ENCODE measurements at regions not wholly inside any gene's neighbourhood (a gene's known extent, or its start where the extent isn't known, plus 50 kb on each side); places are given as distances from the start of the nearest gene placed in this dataset.
"Not testable (repeated sequence)": the region's sequence is repeated elsewhere in the genome, so short reads cannot be mapped to it uniquely, and the experiment has no call there.

GRCh38 chr3:109864452-109864851 is 527.1 kb upstream of the DPPA4 start:
- peaks cover 19% of the 10 kb centered on the region for H3K9me3 ChIP-seq (ENCODE audit: control insufficient read depth, low read length)

DNA sequence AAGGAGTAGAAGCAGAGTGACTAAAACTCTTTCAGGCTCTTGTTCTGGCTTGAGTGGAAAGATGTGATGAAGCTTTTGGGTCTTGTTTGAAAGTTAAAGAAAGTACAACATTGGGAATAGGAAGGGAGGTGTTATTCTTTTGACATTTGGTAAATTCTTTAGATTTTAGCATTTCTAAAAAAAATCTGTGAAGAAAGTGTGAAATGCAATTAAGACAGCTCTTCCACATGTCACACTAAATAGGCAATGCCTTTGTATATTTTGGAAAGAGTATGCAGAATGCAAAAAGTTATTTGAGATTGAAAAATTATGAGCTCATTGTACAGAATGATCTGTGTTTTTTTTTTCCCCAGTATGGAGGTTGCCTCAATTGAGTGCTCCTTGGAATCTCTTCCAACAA is 532.2 kb upstream of the DPPA4 start:
- Histone ChIP-seq H3K79me1 (replicated peaks; ENCODE audit: low read length, poor library complexity, severe bottlenecking) (no peaks in the 10 kb centered on the region), H3K9ac (ENCODE audit: low read length) (no peak overlapping the region), H2AFZ (ENCODE audit: low read depth, low read length) (no peak overlapping the region), H2BK15ac (ENCODE audit: low read depth, poor library complexity, severe bottlenecking) (no peak overlapping the region), H2AK5ac (ENCODE audit: low read length, severe bottlenecking) (no peak overlapping the region), H3K23ac (ENCODE audit: low read length in 2 of 2) (no peak overlapping the region), H3K4me1 (ENCODE audit: control insufficient read depth, insufficient read depth, low read depth, low read length) (no peaks in the 10 kb centered on the region), H3K4me2 (ENCODE audit: low read length, poor library complexity, severe bottlenecking) (no peak overlapping the region), H2BK12ac (ENCODE audit: low read length in 2 of 2) (no peak overlapping the region), H4K8ac (ENCODE audit: low read length) (no peak overlapping the region), H2BK5ac (ENCODE audit: low read depth, low read length, poor library complexity, severe bottlenecking) (no peak overlapping the region), H3K4ac (ENCODE audit: low read depth in 1 of 2, low read length in 2 of 2) (no peak overlapping the region), H3K9me3 (ENCODE audit: control insufficient read depth, low read length) (peaks cover 17% of the 10 kb centered on the region), H3K36me3 (ENCODE audit: control insufficient read depth in 1 of 2, insufficient read depth in 2 of 2, low read depth in 1 of 2, low read length in 2 of 2) (no peaks in the 10 kb centered on the region), H3K4me3 (ENCODE audit: insufficient read depth in 1 of 2, low read depth in 1 of 2, low read length in 2 of 2) (no peak overlapping the region), H3K14ac (ENCODE audit: low read length in 2 of 2) (no peak overlapping the region), H4K91ac (ENCODE audit: low read length) (no peak overlapping the region), H3K27me3 (ENCODE audit: control insufficient read depth in 1 of 2, insufficient read depth in 1 of 2, low read length in 2 of 2) (no peaks in the 10 kb centered on the region), H2BK120ac (ENCODE audit: low read depth, low read length) (no peak overlapping the region), H3K27ac (ENCODE audit: low read length, poor library complexity, severe bottlenecking) (no peak overlapping the region), H3K18ac (ENCODE audit: low read depth in 1 of 2, low read length in 2 of 2) (no peak overlapping the region)
- no peak for DNase-seq

More at GRCh38 chr3:109864452-109864851, 527.1 kb upstream of the DPPA4 start:
- no peak overlapping the region for H2BK120ac ChIP-seq (ENCODE audit: low read depth, low read length)
- no peaks in the 10 kb centered on the region for H3K27me3 ChIP-seq (ENCODE audit: control insufficient read depth in 1 of 2, insufficient read depth in 1 of 2, low read length in 2 of 2)
- no peak overlapping the region for H3K23ac ChIP-seq (ENCODE audit: low read length in 2 of 2)
- H3K4me1 ChIP-seq (ENCODE audit: control insufficient read depth, insufficient read depth, low read depth, low read length), result no peaks in the 10 kb centered on the region
- H2AFZ ChIP-seq (ENCODE audit: low read depth, low read length), result no peak overlapping the region
- no peaks in the 10 kb centered on the region for H3K36me3 ChIP-seq (ENCODE audit: control insufficient read depth in 1 of 2, insufficient read depth in 2 of 2, low read depth in 1 of 2, low read length in 2 of 2)
- no peak for DNase-seq
- no peaks in the 10 kb centered on the region for H3K79me1 ChIP-seq (replicated peaks; ENCODE audit: low read length, poor library complexity, severe bottlenecking)
- H2AK5ac ChIP-seq (ENCODE audit: low read length, severe bottlenecking), result no peak overlapping the region
- no peak overlapping the region for H3K4ac ChIP-seq (ENCODE audit: low read depth in 1 of 2, low read length in 2 of 2)
- H4K91ac ChIP-seq (ENCODE audit: low read length), result no peak overlapping the region
- H3K18ac ChIP-seq (ENCODE audit: low read depth in 1 of 2, low read length in 2 of 2), result no peak overlapping the region
- H2BK12ac ChIP-seq (ENCODE audit: low read length in 2 of 2), result no peak overlapping the region
- H3K4me3 ChIP-seq (ENCODE audit: insufficient read depth in 1 of 2, low read depth in 1 of 2, low read length in 2 of 2), result no peak overlapping the region
- H2BK15ac ChIP-seq (ENCODE audit: low read depth, poor library complexity, severe bottlenecking), result no peak overlapping the region
- H3K9ac ChIP-seq (ENCODE audit: low read length), result no peak overlapping the region
- no peak overlapping the region for H4K8ac ChIP-seq (ENCODE audit: low read length)
- no peak overlapping the region for H2BK5ac ChIP-seq (ENCODE audit: low read depth, low read length, poor library complexity, severe bottlenecking)
- H3K27ac ChIP-seq (ENCODE audit: low read length, poor library complexity, severe bottlenecking), result no peak overlapping the region
- no peak overlapping the region for H3K14ac ChIP-seq (ENCODE audit: low read length in 2 of 2)
- H3K4me2 ChIP-seq (ENCODE audit: low read length, poor library complexity, severe bottlenecking), result no peak overlapping the region

DNA sequence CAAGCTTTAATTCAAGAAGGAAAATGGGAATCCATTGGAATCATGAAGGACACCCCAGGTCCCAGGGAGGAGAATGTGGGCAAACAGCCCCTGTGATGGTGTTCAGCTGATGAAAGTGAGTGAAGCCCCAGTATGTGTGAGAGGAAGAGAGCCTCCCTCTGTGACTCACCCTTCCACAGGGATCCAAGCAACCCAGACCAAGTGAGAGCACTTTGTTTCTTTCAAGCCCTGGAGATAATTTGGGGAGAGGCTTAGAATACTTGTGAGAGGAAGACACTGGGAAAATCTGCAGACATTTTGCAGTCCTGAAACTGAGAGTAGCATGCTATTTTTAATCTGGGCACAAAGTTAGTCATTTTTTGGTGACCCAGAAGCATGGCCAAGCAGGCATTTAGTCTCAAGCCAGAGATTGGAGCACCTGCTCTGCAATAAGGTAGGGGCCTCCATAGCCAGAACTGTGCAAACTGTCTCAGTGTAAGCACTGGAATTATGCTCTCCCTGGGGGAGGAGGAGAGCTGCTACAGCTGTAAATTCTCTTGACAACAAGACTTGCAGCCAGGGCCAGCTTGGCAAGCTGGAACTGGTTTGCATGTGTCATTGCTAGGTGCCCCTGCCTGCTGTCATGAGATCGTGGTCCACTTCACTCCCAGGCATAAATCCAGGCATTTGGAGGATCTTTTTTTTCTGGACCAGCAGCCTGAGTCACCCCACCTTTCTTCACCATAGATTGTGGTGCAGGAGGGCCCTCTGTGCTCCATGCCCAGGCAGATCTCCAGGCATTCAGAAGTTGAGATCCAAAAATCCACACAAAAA is 537.8 kb upstream of the DPPA4 start:
- Histone ChIP-seq H3K27ac (ENCODE audit: low read length, poor library complexity, severe bottlenecking) (no peak overlapping the region), H2BK120ac (ENCODE audit: low read depth, low read length) (no peak overlapping the region), H2BK15ac (ENCODE audit: low read depth, poor library complexity, severe bottlenecking) (no peak overlapping the region), H3K9me3 (ENCODE audit: control insufficient read depth, low read length) (peaks cover 10% of the 10 kb centered on the region), H3K4ac (ENCODE audit: low read depth in 1 of 2, low read length in 2 of 2) (no peak overlapping the region), H3K79me1 (replicated peaks; ENCODE audit: low read length, poor library complexity, severe bottlenecking) (no peaks in the 10 kb centered on the region), H4K91ac (ENCODE audit: low read length) (peak overlapping the region; percentile 50), H3K4me2 (ENCODE audit: low read length, poor library complexity, severe bottlenecking) (no peak overlapping the region), H2BK5ac (ENCODE audit: low read depth, low read length, poor library complexity, severe bottlenecking) (no peak overlapping the region), H3K18ac (ENCODE audit: low read depth in 1 of 2, low read length in 2 of 2) (no peak overlapping the region), H3K14ac (ENCODE audit: low read length in 2 of 2) (no peak overlapping the region), H2AK5ac (ENCODE audit: low read length, severe bottlenecking) (no peak overlapping the region), H2AFZ (ENCODE audit: low read depth, low read length) (no peak overlapping the region), H3K23ac (ENCODE audit: low read length in 2 of 2) (no peak overlapping the region), H3K9ac (ENCODE audit: low read length) (no peak overlapping the region), H2BK12ac (ENCODE audit: low read length in 2 of 2) (no peak overlapping the region), H4K8ac (ENCODE audit: low read length) (no peak overlapping the region), H3K4me1 (ENCODE audit: control insufficient read depth, insufficient read depth, low read depth, low read length) (no peaks in the 10 kb centered on the region), H3K36me3 (ENCODE audit: control insufficient read depth in 1 of 2, insufficient read depth in 2 of 2, low read depth in 1 of 2, low read length in 2 of 2) (no peaks in the 10 kb centered on the region), H3K27me3 (ENCODE audit: control insufficient read depth in 1 of 2, insufficient read depth in 1 of 2, low read length in 2 of 2) (no peaks in the 10 kb centered on the region), H3K4me3 (ENCODE audit: insufficient read depth in 1 of 2, low read depth in 1 of 2, low read length in 2 of 2) (no peak overlapping the region)
- 74% methylated on average over 1 of the region's 1 CpG for WGBS
- no peak for DNase-seq

- H4K8ac ChIP-seq (ENCODE audit: low read length); H3K23ac ChIP-seq (ENCODE audit: low read length in 2 of 2); H3K14ac ChIP-seq (ENCODE audit: low read length in 2 of 2); H3K27ac ChIP-seq (ENCODE audit: low read length, poor library complexity, severe bottlenecking); H3K79me1 ChIP-seq (replicated peaks; ENCODE audit: low read length, poor library complexity, severe bottlenecking); H2AFZ ChIP-seq (ENCODE audit: low read depth, low read length); H3K18ac ChIP-seq (ENCODE audit: low read depth in 1 of 2, low read length in 2 of 2); DNase-seq; H3K9ac ChIP-seq (ENCODE audit: low read length); H3K36me3 ChIP-seq (ENCODE audit: control insufficient read depth in 1 of 2, insufficient read depth in 2 of 2, low read depth in 1 of 2, low read length in 2 of 2); H4K91ac ChIP-seq (ENCODE audit: low read length); H2AK5ac ChIP-seq (ENCODE audit: low read length, severe bottlenecking); H2BK120ac ChIP-seq (ENCODE audit: low read depth, low read length); H3K4me3 ChIP-seq (ENCODE audit: insufficient read depth in 1 of 2, low read depth in 1 of 2, low read length in 2 of 2); H3K4me1 ChIP-seq (ENCODE audit: control insufficient read depth, insufficient read depth, low read depth, low read length); H3K9me3 ChIP-seq (ENCODE audit: control insufficient read depth, low read length); H2BK12ac ChIP-seq (ENCODE audit: low read length in 2 of 2); H3K4ac ChIP-seq (ENCODE audit: low read depth in 1 of 2, low read length in 2 of 2); H2BK5ac ChIP-seq (ENCODE audit: low read depth, low read length, poor library complexity, severe bottlenecking); H3K4me2 ChIP-seq (ENCODE audit: low read length, poor library complexity, severe bottlenecking); H2BK15ac ChIP-seq (ENCODE audit: low read depth, poor library complexity, severe bottlenecking); H3K27me3 ChIP-seq (ENCODE audit: control insufficient read depth in 1 of 2, insufficient read depth in 1 of 2, low read length in 2 of 2): not testable (repeated sequence)
- 77% methylated on average over 2 of the region's 2 CpGs for WGBS
These were observed 540.3 kb upstream of the DPPA4 start for GRCh38 chr3:109877616-109878015.

Measured in mesenchymal stem cell (in vitro differentiated cells and primary cell).